ENCODE measurements at regions not wholly inside any gene's neighbourhood (a gene's known extent, or its start where the extent isn't known, plus 50 kb on each side); places are given as distances from the start of the nearest gene placed in this dataset.

- DNase-seq = no peak
These were observed 137.7 kb upstream of the HDAC4 start for GRCh38 chr2:239538357-239539052.

- no peak for DNase-seq
These were observed 137.0 kb upstream of the HDAC4 start for GRCh38 chr2:239537633-239538356.

GRCh38 chr2:239536186-239536585 is 135.4 kb upstream of the HDAC4 start:
- DNase-seq = no peak

- no peak for DNase-seq
These were observed 134.8 kb upstream of the HDAC4 start for GRCh38 chr2:239535413-239536144.

GRCh38 chr2:239534581-239535412 is 134.0 kb upstream of the HDAC4 start:
- DNase-seq = no peak

- DNase-seq = no peak
These were observed 132.9 kb upstream of the HDAC4 start for GRCh38 chr2:239533569-239534316.

- DNase-seq = no peak
These were observed 132.0 kb upstream of the HDAC4 start for GRCh38 chr2:239532859-239533258.

- DNase-seq = no peak
These were observed 131.4 kb upstream of the HDAC4 start for GRCh38 chr2:239532250-239532649.

- DNase-seq = no peak
These were observed 130.8 kb upstream of the HDAC4 start for GRCh38 chr2:239531456-239532241.

- DNase-seq = no peak
These were observed 130.0 kb upstream of the HDAC4 start for GRCh38 chr2:239530749-239531316.

GRCh38 chr2:239529313-239530015 is 128.6 kb upstream of the HDAC4 start:
- DNase-seq = no peak

- no peak for DNase-seq
These were observed 128.1 kb upstream of the HDAC4 start for GRCh38 chr2:239528883-239529282.

GRCh38 chr2:239528146-239528545 is 127.3 kb upstream of the HDAC4 start:
- DNase-seq = no peak

GRCh38 chr2:239526666-239527415 is 126.0 kb upstream of the HDAC4 start:
- DNase-seq = no peak

GRCh38 chr2:239526038-239526437 is 125.2 kb upstream of the HDAC4 start:
- DNase-seq = no peak

GRCh38 chr2:239523954-239524330 is 123.1 kb upstream of the HDAC4 start:
- no peak for DNase-seq

- DNase-seq = no peak
These were observed 122.5 kb upstream of the HDAC4 start for GRCh38 chr2:239523147-239523953.

- DNase-seq = no peak
These were observed 121.9 kb upstream of the HDAC4 start for GRCh38 chr2:239522740-239523119.
